Stomach (tissue), 8 donors: ENCODE measurements at regions not wholly inside any gene's neighbourhood (a gene's known extent, or its start where the extent isn't known, plus 50 kb on each side); places are given as distances from the start of the nearest gene placed in this dataset.

Source experiments
- DNase-seq, 2 donors: peaks; one replicate each; pipeline versions ENCODE4 v3.0.0 to v3.0.0-alpha.2; 2013 to 2019
- H3K27ac ChIP-seq, 5 donors: fragments of 200-600 bp in 4 of 5; sonication (generic) in 4 of 5; one replicate each; pipeline ENCODE4 v1.5.1; 2013 to 2019; ENCODE audit warnings: mild to moderate bottlenecking in 1 of 5, moderate library complexity in 1 of 5
- H3K27me3 ChIP-seq, 3 donors: fragments of 200-600 bp; sonication (generic); one replicate each; pipeline ENCODE4 v1.5.1; 2017 to 2019; ENCODE audit warnings: mixed run types in 1 of 3
- H3K36me3 ChIP-seq, 4 donors: fragments of 200-600 bp; sonication (generic); 1 replicate in 3 of 4; 2 replicates in 1 of 4; pipeline ENCODE4 v1.5.1; 2016 to 2019
- H3K4me1 ChIP-seq, 4 donors: fragments of 200-600 bp; sonication (generic); one replicate each; pipeline ENCODE4 v1.5.1; 2016 to 2019
- H3K4me3 ChIP-seq, 4 donors: fragments of 200-600 bp; sonication (generic) in 3 of 4; one replicate each; pipeline ENCODE4 v1.5.1; 2016 to 2019; ENCODE audit warnings: mild to moderate bottlenecking in 1 of 4
- H3K9me3 ChIP-seq, 4 donors: fragments of 200-600 bp; sonication (generic); one replicate each; pipeline ENCODE4 v1.5.1; 2016 to 2019
- CTCF ChIP-seq, 7 experiments: fragments of 450-650 bp in 4 of 7; fragments of 200-600 bp in 3 of 7; sonication (generic) in 3 of 7; IDR thresholded peaks; one replicate each; pipeline ENCODE4 v1.5.1; 2016 to 2019; ENCODE audit warnings: antibody characterized with exemption in 7 of 7, control low read depth in 2 of 7, mild to moderate bottlenecking in 1 of 7
- EP300 ChIP-seq: sonication (generic); formaldehyde crosslinking; IDR thresholded peaks from one replicate; pipeline ENCODE4 v1.6.1; 2017; ENCODE audit warnings: antibody characterized with exemption
- POLR2A ChIP-seq, 4 donors: fragments of 450-650 bp; IDR thresholded peaks; one replicate each; pipeline ENCODE4 v1.6.1; 2016; ENCODE audit warnings: antibody characterized with exemption in 4 of 4, control low read depth in 2 of 4, mild to moderate bottlenecking in 1 of 4, moderate library complexity in 1 of 4
- POLR2AphosphoS5 ChIP-seq, 3 donors: sonication (generic); formaldehyde crosslinking; IDR thresholded peaks; one replicate each; pipeline ENCODE4 v1.6.1; 2016; ENCODE audit warnings: antibody characterized with exemption in 3 of 3
- WGBS, 5 donors: extraction: QIAGEN DNeasy Blood & Tissue Kit in 3 of 5; methylation state at CpG; one replicate each; pipeline versions ENCODE4 v1.1.5 to v1.1.7; 2013 to 2018; 5-methylcytosine and 5-hydroxymethylcytosine counted together
- intact Hi-C: fragments of 100-400 bp; cut with DNase I; formaldehyde crosslinking; loops from one replicate; pipeline ENCODE4 v1.15.1; 2023; ENCODE audit warnings: low total_unique reads
- donor health status: healthy with polysubstance abuse.
- donor health status: Bipolar disorder and iron deficiency.
- donor health status: healthy.

GRCh38 chr19:32251634-32252332, 93.6 kb upstream of the ZNF507 start:
- Histone ChIP-seq H3K27ac (no peak overlapping the region), H3K27me3 (peaks cover 0 to 26% (median 0%) of the 10 kb centered on the region in 3 donors), H3K4me1 (no peaks in the 10 kb centered on the region), H3K36me3 (no peaks in the 10 kb centered on the region), H3K4me3 (no peak overlapping the region), H3K9me3 (peaks cover 0 to 6% (median 5%) of the 10 kb centered on the region in 4 donors)
- WGBS, 5 donors: 90 to 96% (median 92%) methylated on average over 16 to 18 of the region's 18 CpGs
- TF ChIP-seq CTCF (IDR thresholded peaks at IDR 0.05) (no peak), POLR2AphosphoS5 (IDR thresholded peaks at IDR 0.05) (no peak)
- DNase-seq: no peak
- intact Hi-C loops: no loop called here

DNA sequence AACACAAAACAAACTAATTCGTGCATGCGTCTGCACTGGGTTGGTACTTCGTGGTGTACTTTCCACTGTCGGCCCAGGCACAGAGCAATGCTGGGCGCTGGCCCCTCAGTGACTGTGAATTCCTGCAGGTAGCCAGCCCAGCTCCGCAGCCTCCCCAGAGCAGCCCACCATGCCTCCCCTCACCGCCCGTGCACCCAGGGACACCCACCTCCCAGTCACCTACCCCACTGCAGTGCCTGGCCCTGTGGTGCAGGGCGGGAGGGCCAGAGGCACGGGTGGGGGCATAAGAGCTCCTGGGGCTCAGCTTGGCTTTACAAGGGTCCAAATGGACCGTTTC, 93.1 kb upstream of the ZNF507 start:
- WGBS, 5 donors: 83 to 90% (median 86%) methylated on average over 11 of the region's 11 CpGs
- peaks cover 0 to 30% (median 0%) of the 10 kb centered on the region in 3 donors for H3K27me3 ChIP-seq
- H3K27ac ChIP-seq: no peak overlapping the region
- intact Hi-C loops: no loop called here
- H3K4me1 ChIP-seq: no peaks in the 10 kb centered on the region
- no peak overlapping the region for H3K4me3 ChIP-seq
- TF ChIP-seq CTCF (IDR thresholded peaks at IDR 0.05) (no peak), POLR2AphosphoS5 (IDR thresholded peaks at IDR 0.05) (no peak), POLR2A (IDR thresholded peaks at IDR 0.05) (no peak), EP300 (no peak)
- DNase-seq: no peak
- H3K36me3 ChIP-seq: no peaks in the 10 kb centered on the region
- H3K9me3 ChIP-seq: peaks cover 0 to 1% (median under 1%) of the 10 kb centered on the region in 4 donors

DNA sequence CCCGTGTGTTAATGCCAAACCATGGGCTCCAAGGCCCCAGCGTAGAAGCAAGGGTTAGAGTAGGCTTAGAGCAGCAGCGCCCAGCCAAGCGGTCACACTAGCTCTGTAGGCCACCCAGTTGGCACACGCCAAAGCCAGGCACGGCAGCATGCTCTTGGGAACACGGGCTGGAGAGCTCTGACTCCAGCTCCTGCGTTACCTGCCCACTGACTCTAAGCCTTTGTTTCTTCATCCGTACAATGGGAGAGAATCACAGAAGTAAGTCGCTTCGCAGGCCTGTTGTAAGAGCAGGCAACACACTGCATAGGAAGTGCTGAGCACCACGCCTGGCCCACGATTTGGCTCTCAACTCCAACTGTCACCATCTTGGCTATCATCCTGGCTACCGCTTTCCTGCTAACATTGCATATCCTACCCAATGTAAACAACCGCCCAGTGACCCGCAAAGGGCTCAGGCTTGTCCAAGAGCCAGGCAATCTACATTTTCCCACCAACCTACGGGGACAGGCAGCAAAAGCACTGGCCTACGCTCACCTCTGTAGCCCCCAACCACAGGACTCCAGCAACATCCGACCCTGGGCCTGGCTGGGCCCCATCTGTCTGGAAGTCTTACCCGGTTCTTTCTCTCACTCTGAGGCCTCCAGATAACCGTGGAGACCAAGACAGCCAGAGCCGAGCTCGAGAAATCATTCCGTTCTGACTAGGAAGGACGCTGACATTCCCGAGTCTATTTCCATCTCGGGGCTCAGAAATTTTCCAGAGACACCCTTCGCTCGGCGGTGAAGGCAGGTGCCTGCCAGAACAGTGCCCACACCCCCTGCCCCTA, 91.5 kb upstream of the ZNF507 start:
- WGBS, 5 donors: 81 to 87% (median 86%) methylated on average over 30 of the region's 30 CpGs
- TF ChIP-seq POLR2A (IDR thresholded peaks at IDR 0.05) (no peak), EP300 (no peak), POLR2AphosphoS5 (IDR thresholded peaks at IDR 0.05) (no peak)
- Histone ChIP-seq H3K4me3 (no peak overlapping the region), H3K27me3 (peaks cover 0 to 30% (median 0%) of the 10 kb centered on the region in 3 donors), H3K36me3 (no peaks in the 10 kb centered on the region), H3K27ac (no peak overlapping the region), H3K9me3 (no peaks in the 10 kb centered on the region), H3K4me1 (no peaks in the 10 kb centered on the region)
- no peak for DNase-seq
- intact Hi-C loops: no loop called here

- H3K27ac ChIP-seq: no peak overlapping the region
Measured at GRCh38 chr19:32254509-32254890, 90.9 kb upstream of the ZNF507 start.

More at GRCh38 chr19:32254509-32254890, 90.9 kb upstream of the ZNF507 start:
- intact Hi-C loops: no loop called here
- DNase-seq: no peak
- Histone ChIP-seq H3K36me3 (no peaks in the 10 kb centered on the region), H3K4me1 (no peaks in the 10 kb centered on the region), H3K9me3 (no peaks in the 10 kb centered on the region), H3K4me3 (no peak overlapping the region), H3K27me3 (peaks cover 0 to 34% (median 0%) of the 10 kb centered on the region in 3 donors)
- TF ChIP-seq EP300 (no peak), POLR2AphosphoS5 (IDR thresholded peaks at IDR 0.05) (no peak), POLR2A (IDR thresholded peaks at IDR 0.05) (no peak), CTCF (IDR thresholded peaks at IDR 0.05) (no peak)
- 66 to 78% (median 76%) methylated on average over 6 of the region's 6 CpGs for WGBS, 5 donors
